ENCODE measurements at regions not wholly inside any gene's neighbourhood (a gene's known extent, or its start where the extent isn't known, plus 50 kb on each side); places are given as distances from the start of the nearest gene placed in this dataset.

GRCh38 chr11:87463486-87464102 lies 425.9 kb downstream of the TMEM135 start:
- BruUV-seq (replicated peaks), result no TSS peak
- peak; percentile 65 for DNase-seq (ENCODE audit: unreplicated experiment)
- intact Hi-C loops (cut with micrococcal nuclease), result loop anchor here (1.0 to 10.0 kb wide), 6 partner anchors 259 to 1081 kb away; partner anchors contain the start of gene RAB38
- no peak overlapping the region for H3K4me3 Mint-ChIP-seq (ENCODE audit: unreplicated experiment)
- ChIA-PET POLR2A (no interaction called here), CTCF (interaction anchor here (0.5 to 1.2 kb wide), 37 partner anchors 9 to 1417 kb away, joined by 3 to 15 read pairs (median 4); no protein-coding TSS in a partner anchor)
- no peaks in the 10 kb centered on the region for H3K27me3 Mint-ChIP-seq (ENCODE audit: insufficient read depth, unreplicated experiment)
- no peaks in the 10 kb centered on the region for H3K9me3 Mint-ChIP-seq (ENCODE audit: unreplicated experiment)
- no peaks in the 10 kb centered on the region for H3K4me1 Mint-ChIP-seq (ENCODE audit: insufficient read depth, unreplicated experiment)
- peak; percentile 61 for TF ChIP-seq CTCF (IDR thresholded peaks at IDR 0.05; ENCODE audit: unreplicated experiment)
- no peak overlapping the region for H3K27ac Mint-ChIP-seq (ENCODE audit: low read depth, unreplicated experiment)
- H3K36me3 Mint-ChIP-seq (ENCODE audit: insufficient read depth, unreplicated experiment), result no peaks in the 10 kb centered on the region

- Mint-ChIP-seq H3K36me3 (ENCODE audit: insufficient read depth, unreplicated experiment) (no peaks in the 10 kb centered on the region), H3K27ac (ENCODE audit: low read depth, unreplicated experiment) (no peak overlapping the region), H3K27me3 (ENCODE audit: insufficient read depth, unreplicated experiment) (no peaks in the 10 kb centered on the region), H3K4me3 (ENCODE audit: unreplicated experiment) (no peak overlapping the region), H3K4me1 (ENCODE audit: insufficient read depth, unreplicated experiment) (no peaks in the 10 kb centered on the region), H3K9me3 (ENCODE audit: unreplicated experiment) (no peaks in the 10 kb centered on the region)
- DNase-seq (ENCODE audit: unreplicated experiment), result no peak
- ChIA-PET CTCF (interaction anchor here (1.0 to 1.2 kb wide), 3 partner anchors 19 to 490 kb away, joined by 3 read pairs; no protein-coding TSS in a partner anchor), POLR2A (no interaction called here)
- intact Hi-C loops (cut with micrococcal nuclease), result loop anchor here (2.0 to 10.0 kb wide), 4 partner anchors 261 to 713 kb away; partner anchors contain the start of gene RAB38
- no peak for TF ChIP-seq CTCF (IDR thresholded peaks at IDR 0.05; ENCODE audit: unreplicated experiment)
- no TSS peak for BruUV-seq (replicated peaks)
Measured at GRCh38 chr11:87462171-87462570, 424.4 kb downstream of the TMEM135 start.

GRCh38 chr11:87460842-87461637 lies 423.3 kb downstream of the TMEM135 start:
- BruUV-seq (replicated peaks), result no TSS peak
- H3K4me3 Mint-ChIP-seq (ENCODE audit: unreplicated experiment), result no peak overlapping the region
- H3K9me3 Mint-ChIP-seq (ENCODE audit: unreplicated experiment), result no peaks in the 10 kb centered on the region
- H3K27me3 Mint-ChIP-seq (ENCODE audit: insufficient read depth, unreplicated experiment), result no peaks in the 10 kb centered on the region
- intact Hi-C loops (cut with micrococcal nuclease), result loop anchor here (5.0 to 10.0 kb wide), 3 partner anchors 416 to 714 kb away; partner anchors contain the start of gene RAB38
- H3K27ac Mint-ChIP-seq (ENCODE audit: low read depth, unreplicated experiment), result no peak overlapping the region
- CTCF ChIA-PET, result interaction anchor here (0.8 to 1.2 kb wide), 9 partner anchors 9 to 820 kb away, joined by 3 to 4 read pairs (median 3); no protein-coding TSS in a partner anchor
- no peak for TF ChIP-seq CTCF (IDR thresholded peaks at IDR 0.05; ENCODE audit: unreplicated experiment)
- no peaks in the 10 kb centered on the region for H3K4me1 Mint-ChIP-seq (ENCODE audit: insufficient read depth, unreplicated experiment)
- no peaks in the 10 kb centered on the region for H3K36me3 Mint-ChIP-seq (ENCODE audit: insufficient read depth, unreplicated experiment)
- POLR2A ChIA-PET, result no interaction called here
- no peak for DNase-seq (ENCODE audit: unreplicated experiment)

GRCh38 chr11:87460279-87460678 lies 422.5 kb downstream of the TMEM135 start:
- BruUV-seq (replicated peaks), result no TSS peak
- H3K27me3 Mint-ChIP-seq (ENCODE audit: insufficient read depth, unreplicated experiment), result no peaks in the 10 kb centered on the region
- ChIA-PET CTCF (interaction anchor here (0.8 to 1.5 kb wide), 5 partner anchors 9 to 821 kb away, joined by 3 read pairs; no protein-coding TSS in a partner anchor), POLR2A (no interaction called here)
- H3K4me3 Mint-ChIP-seq (ENCODE audit: unreplicated experiment), result no peak overlapping the region
- TF ChIP-seq CTCF (IDR thresholded peaks at IDR 0.05; ENCODE audit: unreplicated experiment), result no peak
- H3K36me3 Mint-ChIP-seq (ENCODE audit: insufficient read depth, unreplicated experiment), result no peaks in the 10 kb centered on the region
- no peak for DNase-seq (ENCODE audit: unreplicated experiment)
- H3K9me3 Mint-ChIP-seq (ENCODE audit: unreplicated experiment), result no peaks in the 10 kb centered on the region
- no peak overlapping the region for H3K27ac Mint-ChIP-seq (ENCODE audit: low read depth, unreplicated experiment)
- H3K4me1 Mint-ChIP-seq (ENCODE audit: insufficient read depth, unreplicated experiment), result no peaks in the 10 kb centered on the region
- intact Hi-C loops (cut with micrococcal nuclease), result loop anchor here (5.0 to 10.0 kb wide), 3 partner anchors 417 to 715 kb away; partner anchors contain the start of gene RAB38

All from MCF 10A (cell line).